Bronchial epithelial cell (primary cell): ENCODE measurements at regions not wholly inside any gene's neighbourhood (a gene's known extent, or its start where the extent isn't known, plus 50 kb on each side); places are given as distances from the start of the nearest gene placed in this dataset.

Experiments
- DNase-seq: peaks from one replicate; pipeline ENCODE4 v3.0.0-alpha.2; 2010; ENCODE audit warnings: low read depth
- FAIRE-seq: peaks from 2 replicates; lab custom pipeline; 2011; peaks lifted over from hg19 to GRCh38; lab: Jason Lieb, UNC
- H3K27me3 ChIP-seq: 2 replicates; pipeline ENCODE4 v1.5.1; 2011; ENCODE audit warnings: low read length; ENCODE audit not compliant: control insufficient read depth, insufficient read depth
- H3K36me3 ChIP-seq: 2 replicates; pipeline ENCODE4 v1.5.1; 2011; ENCODE audit warnings: low read length; ENCODE audit not compliant: control insufficient read depth, insufficient read depth
- H3K4me3 ChIP-seq: 2 replicates; pipeline ENCODE4 v1.5.1; 2011; ENCODE audit warnings: mild to moderate bottlenecking, low read depth, low read length, control low read depth
- CTCF ChIP-seq: IDR thresholded peaks from 2 replicates; pipeline ENCODE4 v1.5.1; 2011; ENCODE audit warnings: mild to moderate bottlenecking, moderate library complexity, low read length, control low read depth, inconsistent platforms; ENCODE audit not compliant: insufficient read depth, severe bottlenecking

- FAIRE-seq = peak; percentile 58
Observed at GRCh38 chr5:158100373-158100888, 241.5 kb upstream of the CLINT1 start.

GRCh38 chr5:158099571-158100105, 240.7 kb upstream of the CLINT1 start:
- Histone ChIP-seq H3K36me3 (no peaks in the 10 kb centered on the region), H3K27me3 (no peaks in the 10 kb centered on the region), H3K4me3 (no peak overlapping the region)
- FAIRE-seq (no peak), DNase-seq (no peak)
- no peak for TF ChIP-seq CTCF

More at GRCh38 chr5:158100373-158100888, 241.5 kb upstream of the CLINT1 start:
- TF ChIP-seq CTCF = no peak
- peak; percentile 10 for DNase-seq
- Histone ChIP-seq H3K36me3 (no peaks in the 10 kb centered on the region), H3K27me3 (no peaks in the 10 kb centered on the region), H3K4me3 (no peak overlapping the region)

GRCh38 chr5:158096835-158097234, 237.9 kb upstream of the CLINT1 start:
- no peak for TF ChIP-seq CTCF
- FAIRE-seq (no peak), DNase-seq (no peak)
- H3K27me3 ChIP-seq = no peaks in the 10 kb centered on the region
- H3K36me3 ChIP-seq = no peaks in the 10 kb centered on the region
- no peak overlapping the region for H3K4me3 ChIP-seq

- no peaks in the 10 kb centered on the region for H3K27me3 ChIP-seq
- FAIRE-seq (no peak), DNase-seq (no peak)
- H3K36me3 ChIP-seq = no peaks in the 10 kb centered on the region
- no peak for TF ChIP-seq CTCF
- H3K4me3 ChIP-seq = no peak overlapping the region
Observed at GRCh38 chr5:158086856-158087255, 227.9 kb upstream of the CLINT1 start.

- Histone ChIP-seq H3K27me3 (no peaks in the 10 kb centered on the region), H3K4me3 (no peak overlapping the region), H3K36me3 (no peaks in the 10 kb centered on the region)
- FAIRE-seq (no peak), DNase-seq (peak; percentile 29)
- TF ChIP-seq CTCF = no peak
Observed at GRCh38 chr5:158084292-158084691, 225.3 kb upstream of the CLINT1 start.
